K562 (cell line): ENCODE measurements at regions not wholly inside any gene's neighbourhood (a gene's known extent, or its start where the extent isn't known, plus 50 kb on each side); places are given as distances from the start of the nearest gene placed in this dataset.

Experiments used
- CBX3 ChIP-seq, 2 experiments: IDR thresholded peaks; 1 replicate in 1 of 2; 2 replicates in 1 of 2; pipeline ENCODE4 v1.6.1; 2012; ENCODE audit warnings: inconsistent platforms in 2 of 2, low read length in 2 of 2, borderline replicate concordance in 1 of 2, control low read depth in 1 of 2
- DMBX1 ChIP-seq: fragments of 250-450 bp; sonication (Bioruptor Pico); IDR thresholded peaks from 2 replicates; pipeline ENCODE4 v1.8.0; 2022; ENCODE audit warnings: inconsistent platforms, mild to moderate bottlenecking, moderate library complexity, borderline replicate concordance
- ELF4 ChIP-seq: fragments of 450-650 bp; formaldehyde crosslinking; IDR thresholded peaks from 2 replicates; pipeline ENCODE4 v1.4.0; 2022; ENCODE audit warnings: missing genetic modification characterization
- EP300 ChIP-seq: IDR thresholded peaks from 2 replicates; pipeline ENCODE4 v1.6.1; 2012; ENCODE audit warnings: low read length, improper control_type of control experiment
- EP400 ChIP-seq: fragments of 450-650 bp; IDR thresholded peaks from 2 replicates; pipeline ENCODE4 v1.6.1; 2017; ENCODE audit warnings: antibody characterized with exemption, mild to moderate bottlenecking, moderate library complexity
- EZH2 ChIP-seq: IDR thresholded peaks from 2 replicates; pipeline ENCODE4 v1.6.1; 2012; ENCODE audit warnings: low read depth, mild to moderate bottlenecking, inconsistent platforms, low read length, borderline replicate concordance
- HIVEP1 ChIP-seq: fragments of 250-450 bp; sonication (Bioruptor Pico); IDR thresholded peaks from 2 replicates; pipeline ENCODE4 v1.4.0; 2020; ENCODE audit warnings: mild to moderate bottlenecking
- LCOR ChIP-seq: sonication (generic); formaldehyde crosslinking; IDR thresholded peaks from 2 replicates; pipeline ENCODE4 v1.8.0; 2022; ENCODE audit warnings: mild to moderate bottlenecking, missing genetic modification reagents
- RBBP5 ChIP-seq: fragments of 200-600 bp; sonication (generic); IDR thresholded peaks from 2 replicates; pipeline ENCODE4 v1.6.1; 2012; ENCODE audit warnings: borderline replicate concordance, mild to moderate bottlenecking, low read length, control low read depth, inconsistent platforms; ENCODE audit not compliant: insufficient read depth, poor library complexity, severe bottlenecking
- TBP ChIP-seq: optimal IDR thresholded peaks from 2 replicates; pipeline ENCODE3; 2011; ENCODE audit warnings: low read depth, low read length, improper control_type of control experiment
- ZBTB17 ChIP-seq: fragments of 450-650 bp; formaldehyde crosslinking; IDR thresholded peaks from 2 replicates; pipeline ENCODE4 v1.4.0; 2020; ENCODE audit warnings: mild to moderate bottlenecking
- ZHX1 ChIP-seq: fragments of 150-350 bp; conservative IDR thresholded peaks from 2 replicates; pipeline ENCODE4 v1.6.1; 2014; ENCODE audit warnings: low read length
- ZNF133 ChIP-seq: fragments of 250-450 bp; sonication (Bioruptor Pico); IDR thresholded peaks from 2 replicates; pipeline ENCODE4 v1.4.0; 2020; ENCODE audit warnings: mild to moderate bottlenecking
- ZNF184 ChIP-seq: sonication (generic); formaldehyde crosslinking; IDR thresholded peaks from 2 replicates; pipeline ENCODE4 v1.5.0; 2020; ENCODE audit warnings: missing genetic modification reagents
- ZNF696 ChIP-seq: fragments of 250-450 bp; sonication (Bioruptor Pico); conservative IDR thresholded peaks from 2 replicates; pipeline ENCODE4 v1.4.0; 2020; ENCODE audit warnings: mild to moderate bottlenecking, moderate library complexity
- TF ChIP-seq, protein P1 (sequence below): fragments of 200-800 bp; sonication (Bioruptor generic); IDR thresholded peaks from 2 replicates; pipeline ENCODE4 v1.6.1; 2017; ENCODE audit warnings: missing genetic modification characterization, missing compliant biosample characterization
- TF ChIP-seq, protein P2 (sequence below): fragments of 450-650 bp; IDR thresholded peaks from 2 replicates; pipeline ENCODE4 v1.6.1; 2016; ENCODE audit warnings: missing biosample characterization, missing genetic modification characterization

DNA sequence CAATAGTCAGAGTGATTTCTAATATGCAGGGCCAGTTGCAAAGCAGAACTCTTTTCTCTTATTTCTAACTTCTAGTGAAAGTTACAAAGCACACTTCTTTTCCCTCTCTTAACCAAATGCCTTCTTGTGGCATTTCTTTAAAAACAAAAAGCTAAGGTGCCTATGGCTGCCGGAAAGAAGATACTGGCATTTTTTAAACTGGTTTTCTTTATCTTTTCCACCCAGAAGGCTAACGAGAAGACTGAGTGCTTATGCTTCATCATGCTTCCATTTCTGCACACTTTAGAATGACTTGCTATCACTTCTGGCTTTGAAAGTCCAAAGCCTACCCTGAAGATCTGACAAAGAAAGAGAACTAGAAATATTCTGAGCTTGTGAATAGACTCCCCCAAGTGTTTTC, 141.3 kb downstream of the P2RY1 start (continued):
- TF ChIP-seq, protein P1, sequence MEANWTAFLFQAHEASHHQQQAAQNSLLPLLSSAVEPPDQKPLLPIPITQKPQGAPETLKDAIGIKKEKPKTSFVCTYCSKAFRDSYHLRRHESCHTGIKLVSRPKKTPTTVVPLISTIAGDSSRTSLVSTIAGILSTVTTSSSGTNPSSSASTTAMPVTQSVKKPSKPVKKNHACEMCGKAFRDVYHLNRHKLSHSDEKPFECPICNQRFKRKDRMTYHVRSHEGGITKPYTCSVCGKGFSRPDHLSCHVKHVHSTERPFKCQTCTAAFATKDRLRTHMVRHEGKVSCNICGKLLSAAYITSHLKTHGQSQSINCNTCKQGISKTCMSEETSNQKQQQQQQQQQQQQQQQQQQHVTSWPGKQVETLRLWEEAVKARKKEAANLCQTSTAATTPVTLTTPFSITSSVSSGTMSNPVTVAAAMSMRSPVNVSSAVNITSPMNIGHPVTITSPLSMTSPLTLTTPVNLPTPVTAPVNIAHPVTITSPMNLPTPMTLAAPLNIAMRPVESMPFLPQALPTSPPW (CRISPR knock-in tag), result peak; percentile 26; the same call in 1 of the 2 replicates
- TF ChIP-seq HIVEP1 (CRISPR knock-in tag) (no peak), EZH2 (no peak), RBBP5 (peak; percentile 54), ZNF133 (CRISPR knock-in tag) (no peak), TBP (no peak), LCOR (CRISPR knock-in tag) (no peak), ZNF696 (no peak), ZNF184 (CRISPR knock-in tag) (no peak), ZBTB17 (no peak), CBX3 (IDR thresholded peaks at IDR 0.05; ENCODE audit: borderline replicate concordance in 1 of 2, low read length in 2 of 2) (peak in 1 of 2 experiments; percentile 36; a peak in 1 of 3 replicates), DMBX1 (CRISPR knock-in tag) (peak; percentile 58), ZHX1 (no peak), EP400 (peak; percentile 28), EP300 (peak; percentile 96), ELF4 (CRISPR knock-in tag) (peak; percentile 30; the same call in 1 of the 2 replicates)
- TF ChIP-seq, protein P2, sequence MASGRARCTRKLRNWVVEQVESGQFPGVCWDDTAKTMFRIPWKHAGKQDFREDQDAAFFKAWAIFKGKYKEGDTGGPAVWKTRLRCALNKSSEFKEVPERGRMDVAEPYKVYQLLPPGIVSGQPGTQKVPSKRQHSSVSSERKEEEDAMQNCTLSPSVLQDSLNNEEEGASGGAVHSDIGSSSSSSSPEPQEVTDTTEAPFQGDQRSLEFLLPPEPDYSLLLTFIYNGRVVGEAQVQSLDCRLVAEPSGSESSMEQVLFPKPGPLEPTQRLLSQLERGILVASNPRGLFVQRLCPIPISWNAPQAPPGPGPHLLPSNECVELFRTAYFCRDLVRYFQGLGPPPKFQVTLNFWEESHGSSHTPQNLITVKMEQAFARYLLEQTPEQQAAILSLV (tag), result no peak
- TF ChIP-seq, all 486 proteins: peak for 80
